WI38 (cell line): ENCODE measurements at regions not wholly inside any gene's neighbourhood (a gene's known extent, or its start where the extent isn't known, plus 50 kb on each side); places are given as distances from the start of the nearest gene placed in this dataset.
"Not testable (repeated sequence)": the region's sequence is repeated elsewhere in the genome, so short reads cannot be mapped to it uniquely, and the experiment has no call there.

Experiments
- H3K4me3 ChIP-seq: 2 replicates; pipeline ENCODE4 v1.5.1; 2011; ENCODE audit warnings: low read depth, mild to moderate bottlenecking, control low read depth, low read length
- CTCF ChIP-seq: IDR thresholded peaks from 2 replicates; pipeline ENCODE4 v1.5.1; 2012; ENCODE audit warnings: low read depth, mild to moderate bottlenecking, control low read depth, low read length

- no peak for TF ChIP-seq CTCF
- no peak overlapping the region for H3K4me3 ChIP-seq
These were observed 119.8 kb downstream of the XRCC2 start for GRCh38 chr7:152556013-152556755.

DNA sequence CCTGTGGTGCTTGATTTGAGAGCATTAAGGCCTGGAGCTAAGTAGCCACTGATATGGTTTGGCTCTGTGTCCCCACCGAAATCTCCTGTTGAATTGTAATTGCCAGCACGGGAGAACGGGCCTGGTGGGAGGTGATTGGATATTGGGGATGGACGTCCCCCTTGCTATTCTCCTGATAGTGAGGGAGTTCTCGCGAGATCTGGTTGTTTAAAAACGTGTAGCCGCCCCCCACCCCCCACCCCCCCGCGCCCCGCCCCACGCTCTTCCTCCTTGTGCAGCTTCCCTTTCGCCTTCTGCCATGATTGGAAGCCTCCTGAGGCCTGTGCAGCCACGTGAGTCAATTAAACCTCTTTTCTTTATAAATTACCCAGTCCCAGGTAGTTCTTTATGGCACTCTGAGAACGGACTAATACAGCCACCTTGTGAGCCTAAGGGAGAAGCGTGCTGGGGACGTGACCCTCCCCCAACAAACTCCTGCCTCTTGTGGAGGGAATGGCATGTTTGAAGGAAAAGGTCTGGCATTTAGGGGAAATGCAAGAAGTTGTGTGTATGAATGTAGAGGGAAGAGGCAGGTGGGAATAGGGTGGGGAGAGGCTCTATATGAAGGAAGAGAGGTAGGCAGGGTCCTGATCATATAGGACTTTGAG is 118.0 kb upstream of the KMT2C start:
- no peak overlapping the region for H3K4me3 ChIP-seq
- TF ChIP-seq CTCF, result no peak

- TF ChIP-seq CTCF, result no peak
- no peak overlapping the region for H3K4me3 ChIP-seq
These were observed 115.7 kb upstream of the KMT2C start for GRCh38 chr7:152551304-152552036.

GRCh38 chr7:152544971-152545619 is 109.3 kb upstream of the KMT2C start:
- no peak for TF ChIP-seq CTCF
- no peak overlapping the region for H3K4me3 ChIP-seq

DNA sequence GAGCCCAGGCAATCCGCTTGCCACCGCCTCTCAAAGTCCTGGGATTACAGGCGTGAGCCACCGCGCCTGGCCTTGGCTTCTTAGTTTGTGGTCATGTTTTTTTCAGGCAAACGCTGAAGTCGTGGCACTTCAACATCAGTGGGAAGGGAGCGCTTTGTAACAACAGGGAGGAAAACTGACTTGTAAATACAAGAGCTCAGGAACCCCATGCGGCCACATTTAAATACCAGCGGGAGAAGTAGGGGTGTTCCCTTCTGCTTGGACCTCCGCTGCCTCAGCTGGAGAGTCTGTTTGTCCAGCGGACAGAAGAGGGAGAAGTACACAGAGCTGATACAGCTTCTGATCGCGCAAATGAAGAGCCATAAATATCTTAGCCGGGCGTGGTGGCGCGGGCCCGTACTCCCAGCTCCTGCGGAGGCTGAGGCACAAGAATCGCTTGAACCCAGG is 108.7 kb upstream of the KMT2C start:
- TF ChIP-seq CTCF, result no peak
- no peak overlapping the region for H3K4me3 ChIP-seq

GRCh38 chr7:152543799-152544198 is 108.0 kb upstream of the KMT2C start:
- no peak for TF ChIP-seq CTCF
- H3K4me3 ChIP-seq, result no peak overlapping the region

DNA sequence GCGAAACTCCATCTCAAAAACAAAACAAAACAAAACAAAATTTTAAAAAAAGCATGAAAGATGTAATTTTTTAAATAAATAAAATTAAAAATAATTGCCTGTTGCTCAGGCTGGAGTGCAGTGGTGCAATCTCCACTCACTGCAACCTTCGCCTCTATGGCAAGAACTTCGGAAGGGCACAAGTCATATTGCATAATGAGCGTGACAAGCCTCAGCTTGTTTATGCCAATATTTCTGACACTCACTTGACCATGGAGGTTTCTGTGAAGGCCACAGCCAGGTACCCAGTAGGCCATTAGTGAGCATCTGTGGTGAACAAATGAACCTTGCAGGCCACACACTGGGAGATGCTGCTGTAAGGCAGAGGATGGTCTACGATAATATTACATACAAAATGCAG is 106.1 kb upstream of the KMT2C start:
- H3K4me3 ChIP-seq, result no peak overlapping the region
- no peak for TF ChIP-seq CTCF

DNA sequence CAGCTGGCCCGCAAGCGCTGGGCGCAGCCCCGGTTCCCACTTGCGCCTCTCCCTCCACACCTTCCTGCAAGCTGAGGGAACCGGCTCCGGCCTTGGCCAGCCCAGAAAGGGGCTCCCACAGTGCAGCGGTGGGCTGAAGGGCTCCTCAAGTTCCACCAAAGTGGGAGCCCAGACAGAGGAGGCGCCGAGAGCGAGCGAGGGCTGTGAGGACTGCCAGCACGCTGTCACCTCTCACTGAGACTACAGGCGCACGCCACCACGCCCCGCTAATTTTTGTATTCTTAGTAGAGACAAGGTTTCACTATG is 103.3 kb upstream of the KMT2C start:
- not testable (repeated sequence) for H3K4me3 ChIP-seq

- not testable (repeated sequence) for H3K4me3 ChIP-seq
These were observed 102.8 kb upstream of the KMT2C start for GRCh38 chr7:152538346-152539189.
